Thyroid gland (tissue), 4 donors: ENCODE measurements at regions not wholly inside any gene's neighbourhood (a gene's known extent, or its start where the extent isn't known, plus 50 kb on each side); places are given as distances from the start of the nearest gene placed in this dataset.
"Not testable (repeated sequence)": the region's sequence is repeated elsewhere in the genome, so short reads cannot be mapped to it uniquely, and the experiment has no call there.

Source experiments
- DNase-seq, 2 donors: peaks; one replicate each; pipeline ENCODE4 v3.0.0-alpha.2; 2019
- H3K27ac ChIP-seq, 3 donors: fragments of 200-600 bp; sonication (generic); 1 replicate in 2 of 3; 2 replicates in 1 of 3; pipeline ENCODE4 v1.5.1; 2016 to 2019; ENCODE audit warnings: mild to moderate bottlenecking in 1 of 3, moderate library complexity in 1 of 3
- H3K27me3 ChIP-seq: fragments of 200-600 bp; sonication (generic); one replicate; pipeline ENCODE4 v1.5.1; 2019
- H3K36me3 ChIP-seq, 2 donors: fragments of 200-600 bp; sonication (generic); one replicate each; pipeline ENCODE4 v1.5.1; 2016 to 2019
- H3K4me1 ChIP-seq, 2 donors: fragments of 200-600 bp; sonication (generic); one replicate each; pipeline ENCODE4 v1.5.1; 2017 to 2019
- H3K4me3 ChIP-seq, 3 donors: fragments of 200-600 bp; sonication (generic); replicated peaks in 1 of 3; 1 replicate in 2 of 3; 2 replicates in 1 of 3; pipeline ENCODE4 v1.5.1; 2016; ENCODE audit warnings: mild to moderate bottlenecking in 1 of 3
- H3K9me3 ChIP-seq: fragments of 200-600 bp; sonication (generic); one replicate; pipeline ENCODE4 v1.5.1; 2017
- CTCF ChIP-seq, 6 experiments: fragments of 200-600 bp in 3 of 6; fragments of 450-650 bp in 3 of 6; sonication (generic) in 3 of 6; IDR thresholded peaks; one replicate each; pipeline ENCODE4 v1.5.1; 2016 to 2019; ENCODE audit warnings: antibody characterized with exemption in 6 of 6, mild to moderate bottlenecking in 2 of 6, inconsistent platforms in 1 of 6, moderate library complexity in 1 of 6
- POLR2A ChIP-seq, 2 donors: fragments of 450-650 bp; IDR thresholded peaks; one replicate each; pipeline ENCODE4 v1.6.1; 2017; ENCODE audit warnings: antibody characterized with exemption in 2 of 2, mild to moderate bottlenecking in 2 of 2, moderate library complexity in 1 of 2
- WGBS, 2 donors: methylation state at CpG; one replicate each; pipeline ENCODE4 v1.1.5; 2017; 5-methylcytosine and 5-hydroxymethylcytosine counted together
- intact Hi-C: fragments of 100-400 bp; cut with DNase I; formaldehyde crosslinking; loops from one replicate; pipeline ENCODE4 v1.15.1; 2023

- no peak overlapping the region for H3K4me3 ChIP-seq
- TF ChIP-seq POLR2A (IDR thresholded peaks at IDR 0.05) (no peak), CTCF (IDR thresholded peaks at IDR 0.05) (no peak)
- no peaks in the 10 kb centered on the region for H3K9me3 ChIP-seq
- intact Hi-C loops: no loop called here
- no peaks in the 10 kb centered on the region for H3K36me3 ChIP-seq
- DNase-seq: no peak
- H3K27ac ChIP-seq: no peak overlapping the region
- 95 to 97% methylated on average over 13 to 17 of the region's 20 CpGs for WGBS, 2 donors
- H3K27me3 ChIP-seq: no peaks in the 10 kb centered on the region
- H3K4me1 ChIP-seq: no peaks in the 10 kb centered on the region
Observed at GRCh38 chr5:50921366-50922133, 255.1 kb downstream of the PARP8 start.

- H3K27ac ChIP-seq, DNase-seq, H3K4me1 ChIP-seq, H3K27me3 ChIP-seq, intact Hi-C loops, H3K4me3 ChIP-seq, H3K9me3 ChIP-seq, H3K36me3 ChIP-seq: not testable (repeated sequence)
- 58 to 81% methylated on average over 17 to 29 of the region's 37 CpGs for WGBS, 2 donors
- peak in 2 of 6 experiments; percentile 41 to 51 for TF ChIP-seq CTCF (IDR thresholded peaks at IDR 0.05)
Observed at GRCh38 chr5:50922134-50922941, 255.9 kb downstream of the PARP8 start.

DNA sequence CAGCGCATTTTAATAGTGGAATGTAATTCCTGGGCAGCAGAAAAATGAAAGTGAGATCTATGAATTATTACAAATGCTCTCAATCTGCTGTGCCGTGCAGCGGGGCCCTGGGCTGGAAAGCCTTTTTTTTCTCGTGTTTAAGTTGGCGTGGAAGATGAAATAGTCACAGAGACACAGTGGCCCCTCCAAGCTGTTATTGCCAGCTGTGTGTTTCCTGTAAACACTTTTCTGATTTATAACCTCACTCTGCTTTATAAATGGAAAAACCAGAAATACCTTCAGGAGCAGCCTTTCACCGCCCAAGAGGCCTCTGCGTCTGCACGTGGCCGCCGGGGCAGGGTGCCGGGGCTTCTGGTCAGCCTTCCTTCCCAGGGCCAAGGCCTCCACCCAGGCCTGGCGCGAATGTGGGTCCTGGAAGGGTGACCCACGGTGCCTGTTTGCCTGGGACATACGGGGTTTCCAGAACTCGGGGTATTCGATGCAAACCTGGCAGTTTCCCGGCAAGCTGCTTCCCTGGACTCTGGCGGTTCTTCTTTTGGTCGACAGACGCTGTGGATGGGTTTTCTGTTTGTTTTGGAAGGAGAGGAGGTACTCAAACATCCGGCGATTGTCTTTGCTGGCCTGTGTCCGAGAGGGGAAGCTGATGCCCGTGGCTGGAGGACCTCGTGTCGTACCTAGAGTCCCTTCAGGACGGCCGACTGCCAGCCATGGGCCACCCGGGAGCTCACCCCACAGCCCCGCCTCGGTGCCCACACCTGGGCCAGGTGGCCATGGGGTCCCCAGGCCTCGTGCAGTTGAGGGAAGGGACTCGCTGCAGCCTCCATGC lies 256.7 kb downstream of the PARP8 start:
- intact Hi-C loops: no loop called here
- H3K36me3 ChIP-seq: no peaks in the 10 kb centered on the region
- H3K4me1 ChIP-seq: no peaks in the 10 kb centered on the region
- no peak overlapping the region for H3K4me3 ChIP-seq
- no peak for TF ChIP-seq POLR2A (IDR thresholded peaks at IDR 0.05)
- peak in 1 of 6 experiments; percentile 6 for TF ChIP-seq CTCF (IDR thresholded peaks at IDR 0.05)
- no peaks in the 10 kb centered on the region for H3K9me3 ChIP-seq
- WGBS, 2 donors: 84 to 90% methylated on average over 32 to 33 of the region's 34 CpGs
- H3K27me3 ChIP-seq: no peaks in the 10 kb centered on the region
- no peak for DNase-seq
- H3K27ac ChIP-seq: no peak overlapping the region

DNA sequence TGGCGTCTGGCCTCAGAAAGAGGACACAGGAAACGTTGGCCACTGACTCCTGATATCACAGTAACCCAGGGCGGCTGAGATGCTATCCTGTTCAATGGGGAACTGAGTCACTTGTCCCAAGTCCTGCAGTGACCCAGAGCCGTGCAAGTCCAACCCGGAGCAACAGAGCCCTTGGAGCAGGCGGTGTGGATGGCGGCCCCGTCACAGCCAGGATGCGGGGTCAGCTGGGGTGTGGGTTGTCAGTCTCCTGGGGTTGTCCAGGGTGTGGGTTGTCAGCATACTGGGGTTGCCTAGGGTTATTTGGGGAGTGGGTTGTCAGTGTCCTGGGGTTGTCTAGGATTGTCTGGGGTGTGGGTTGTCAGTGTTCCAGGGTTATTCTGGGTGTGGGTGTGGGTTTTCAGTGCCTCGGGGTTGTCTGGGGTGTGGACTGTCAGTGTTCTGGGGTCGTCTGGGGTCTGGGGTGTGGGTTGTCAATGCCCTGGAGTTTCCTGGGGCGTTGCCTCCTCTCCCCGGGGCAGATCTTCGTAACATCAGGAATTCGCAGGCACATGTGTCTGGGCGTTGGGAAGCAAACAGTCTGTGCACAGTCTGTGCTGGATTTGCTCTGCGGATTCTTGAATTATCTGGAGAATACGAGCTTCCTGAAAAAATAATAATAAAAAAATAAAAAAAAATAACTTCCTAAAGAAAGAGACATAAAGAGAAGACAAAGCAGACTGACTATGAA lies 257.5 kb downstream of the PARP8 start:
- 82 to 83% methylated on average over 17 to 18 of the region's 18 CpGs for WGBS, 2 donors
- H3K27ac ChIP-seq: no peak overlapping the region
- no peak for DNase-seq
- no peaks in the 10 kb centered on the region for H3K36me3 ChIP-seq
- H3K27me3 ChIP-seq: no peaks in the 10 kb centered on the region
- no peaks in the 10 kb centered on the region for H3K4me1 ChIP-seq
- H3K4me3 ChIP-seq: no peak overlapping the region
- TF ChIP-seq CTCF (IDR thresholded peaks at IDR 0.05) (no peak), POLR2A (IDR thresholded peaks at IDR 0.05) (no peak)
- intact Hi-C loops: no loop called here
- H3K9me3 ChIP-seq: no peaks in the 10 kb centered on the region
